ENCODE measurements at regions not wholly inside any gene's neighbourhood (a gene's known extent, or its start where the extent isn't known, plus 50 kb on each side); places are given as distances from the start of the nearest gene placed in this dataset.

DNA sequence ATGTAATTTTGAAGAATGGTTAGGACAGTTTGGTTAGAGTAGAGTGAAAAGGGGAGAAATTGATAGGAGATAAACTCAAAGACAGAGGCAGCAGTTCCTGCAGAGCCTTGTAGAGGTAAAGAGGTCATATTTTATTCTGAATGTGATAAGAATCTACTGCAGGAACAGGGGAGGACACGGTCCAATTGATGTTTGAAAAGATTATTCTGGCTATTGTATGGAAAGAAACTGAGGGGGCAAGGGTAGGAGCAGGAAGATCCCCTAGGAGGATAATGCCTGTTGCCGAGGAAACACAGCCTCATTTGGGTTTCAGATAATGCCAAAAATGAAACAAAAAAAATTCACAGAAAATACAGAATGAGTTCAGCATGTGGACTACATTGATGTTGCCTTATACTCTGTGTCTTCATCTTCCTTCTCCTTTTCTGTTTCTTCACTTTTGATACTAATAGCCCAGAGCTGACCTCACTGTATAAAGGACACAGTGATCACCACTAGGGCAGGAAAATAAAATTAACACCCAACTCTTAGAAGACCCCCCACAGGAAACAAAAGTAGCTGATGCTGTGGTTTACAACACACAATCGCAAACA is 454.6 kb upstream of the UBE2E2 start:
- TF ChIP-seq POLR2A (IDR thresholded peaks at IDR 0.05; ENCODE audit: low read depth, low read length), result no peak
- TF ChIP-seq POU2F2 (IDR thresholded peaks at IDR 0.05; ENCODE audit: low read depth, low read length), result no peak
- TF ChIP-seq POLR2AphosphoS5 (IDR thresholded peaks at IDR 0.05; ENCODE audit: low read depth, low read length), result no peak
- TF ChIP-seq SPI1 (IDR thresholded peaks at IDR 0.05; ENCODE audit: low read depth, low read length), result no peak

Data from GM12891 (cell line).